22Rv1 (cell line): ENCODE measurements at regions not wholly inside any gene's neighbourhood (a gene's known extent, or its start where the extent isn't known, plus 50 kb on each side); places are given as distances from the start of the nearest gene placed in this dataset.

Experiments used
- H3K27ac ChIP-seq: fragments of 450-650 bp; 2 replicates; pipeline ENCODE4 v1.5.1; 2017
- CTCF ChIP-seq: fragments of 450-650 bp; IDR thresholded peaks from 2 replicates; pipeline ENCODE4 v1.5.1; 2017; ENCODE audit warnings: mild to moderate bottlenecking
- ZFX ChIP-seq: fragments of 450-650 bp; IDR thresholded peaks from 2 replicates; pipeline ENCODE4 v1.6.1; 2017; ENCODE audit warnings: antibody characterized with exemption, borderline replicate concordance

- TF ChIP-seq CTCF (no peak), ZFX (no peak)
- H3K27ac ChIP-seq: no peak overlapping the region
Observed at GRCh38 chr5:62137628-62138027, 168.4 kb upstream of the KIF2A start.

- no peak overlapping the region for H3K27ac ChIP-seq
- TF ChIP-seq CTCF: no peak
- TF ChIP-seq ZFX: no peak
Observed at GRCh38 chr5:62138607-62139006, 167.4 kb upstream of the KIF2A start.

GRCh38 chr5:62139741-62140140, 166.3 kb upstream of the KIF2A start:
- H3K27ac ChIP-seq: no peak overlapping the region
- TF ChIP-seq ZFX: no peak
- TF ChIP-seq CTCF: no peak

GRCh38 chr5:62142351-62142750, 163.7 kb upstream of the KIF2A start:
- H3K27ac ChIP-seq: no peak overlapping the region
- TF ChIP-seq CTCF: no peak
- no peak for TF ChIP-seq ZFX

GRCh38 chr5:62143268-62144229, 162.5 kb upstream of the KIF2A start:
- no peak overlapping the region for H3K27ac ChIP-seq
- TF ChIP-seq CTCF (peak; percentile 76), ZFX (no peak)

- H3K27ac ChIP-seq: no peak overlapping the region
- no peak for TF ChIP-seq ZFX
Observed at GRCh38 chr5:62144401-62145022, 161.5 kb upstream of the KIF2A start.

- TF ChIP-seq ZFX (no peak), CTCF (no peak)
- no peak overlapping the region for H3K27ac ChIP-seq
Observed at GRCh38 chr5:62149879-62150278, 156.1 kb upstream of the KIF2A start.
